ENCODE measurements at regions not wholly inside any gene's neighbourhood (a gene's known extent, or its start where the extent isn't known, plus 50 kb on each side); places are given as distances from the start of the nearest gene placed in this dataset.

DNA sequence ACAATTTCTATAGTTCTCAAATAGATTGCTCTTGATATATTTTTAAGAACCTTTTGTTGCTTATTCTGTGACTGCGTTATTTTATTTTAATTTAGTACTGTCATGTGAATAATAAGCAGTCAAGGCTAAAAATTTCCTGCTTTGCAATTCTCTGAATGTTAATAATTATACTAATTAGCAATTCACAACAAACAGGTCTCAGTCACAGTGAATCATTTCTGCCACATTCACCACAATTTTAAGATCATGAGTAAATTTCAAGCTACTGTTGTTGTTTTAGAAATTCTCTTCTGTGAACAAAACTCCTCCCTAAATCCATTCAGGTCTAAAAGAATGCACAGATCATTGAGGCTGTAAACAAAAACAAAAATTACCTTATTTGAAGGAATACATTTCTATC is 339.6 kb upstream of the DPYD start:
- no peak for DNase-seq
- peaks cover 0 to 2% of the 10 kb centered on the region in 2 experiments for H3K4me1 ChIP-seq (ENCODE audit: control insufficient read depth in 1 of 2, insufficient read depth in 2 of 2, low read length in 2 of 2)
- no peak overlapping the region for H3K4me3 ChIP-seq (ENCODE audit: low read depth, low read length)
- H2BK120ac ChIP-seq (ENCODE audit: insufficient read depth, low read length, poor library complexity): no peak overlapping the region
- H3K27me3 ChIP-seq (ENCODE audit: insufficient read depth, low read length): no peaks in the 10 kb centered on the region
- no peak overlapping the region for H3K9ac ChIP-seq (ENCODE audit: low read length)
- H3K79me1 ChIP-seq (ENCODE audit: low read length): no peaks in the 10 kb centered on the region
- H3K18ac ChIP-seq (ENCODE audit: low read length): no peak overlapping the region
- no peaks in the 10 kb centered on the region for H3K79me2 ChIP-seq (ENCODE audit: control insufficient read depth, insufficient read depth, low read length, poor library complexity)
- H3K23ac ChIP-seq (ENCODE audit: low read length): no peak overlapping the region
- H3K27ac ChIP-seq (ENCODE audit: low read depth, low read length): no peak overlapping the region
- no peak overlapping the region for H3K4me2 ChIP-seq (ENCODE audit: low read length)
- H2BK12ac ChIP-seq (ENCODE audit: low read length): no peak overlapping the region
- no peak overlapping the region for H2AFZ ChIP-seq (ENCODE audit: insufficient read depth, low read length, poor library complexity)
- H3K9me3 ChIP-seq (ENCODE audit: insufficient read depth, low read depth, low read length): no peaks in the 10 kb centered on the region
- H3K14ac ChIP-seq (ENCODE audit: low read length): no peak overlapping the region
- no peak overlapping the region for H4K12ac ChIP-seq (ENCODE audit: low read depth, low read length)
- H2BK5ac ChIP-seq (ENCODE audit: low read depth, low read length, poor library complexity): no peak overlapping the region
- H3K4ac ChIP-seq (ENCODE audit: low read depth, low read length): no peak overlapping the region
- H4K91ac ChIP-seq (ENCODE audit: low read depth, low read length): no peak overlapping the region
- H4K8ac ChIP-seq (ENCODE audit: low read depth, low read length): no peak overlapping the region
- no peaks in the 10 kb centered on the region for H3K36me3 ChIP-seq (ENCODE audit: control insufficient read depth in 1 of 2, insufficient read depth in 2 of 2, low read length in 2 of 2)
- WGBS (ENCODE audit: extremely low coverage, insufficient coverage, insufficient read length): no CpG with 5 or more reads among the region's 1 CpG
- no peak overlapping the region for H2AK5ac ChIP-seq (ENCODE audit: low read length)

DNA sequence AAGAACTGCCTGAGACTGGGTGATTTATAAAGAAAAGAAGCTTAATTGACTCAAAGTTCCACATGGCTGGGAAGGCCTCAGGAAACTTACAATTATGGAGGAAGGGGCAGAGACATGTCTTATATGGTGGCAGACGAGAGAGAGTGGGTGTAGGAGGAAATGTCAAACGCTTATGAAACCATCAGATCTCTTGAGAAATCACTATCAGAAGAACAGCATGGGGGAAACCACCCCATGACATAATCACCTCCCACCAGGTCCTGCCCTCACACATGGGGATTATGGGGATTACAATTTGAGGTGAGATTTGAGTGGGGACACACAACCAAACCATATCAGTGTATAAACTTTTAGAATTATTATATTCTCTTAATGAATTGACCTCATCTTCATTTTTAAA is 335.9 kb upstream of the DPYD start:
- H3K36me3 ChIP-seq (ENCODE audit: control insufficient read depth in 1 of 2, insufficient read depth in 2 of 2, low read length in 2 of 2): no peaks in the 10 kb centered on the region
- H4K8ac ChIP-seq (ENCODE audit: low read depth, low read length): no peak overlapping the region
- no peak overlapping the region for H3K23ac ChIP-seq (ENCODE audit: low read length)
- no peaks in the 10 kb centered on the region for H3K79me2 ChIP-seq (ENCODE audit: control insufficient read depth, insufficient read depth, low read length, poor library complexity)
- H2BK120ac ChIP-seq (ENCODE audit: insufficient read depth, low read length, poor library complexity): no peak overlapping the region
- no peak overlapping the region for H4K91ac ChIP-seq (ENCODE audit: low read depth, low read length)
- no peak overlapping the region for H3K4me3 ChIP-seq (ENCODE audit: low read depth, low read length)
- no peaks in the 10 kb centered on the region for H3K27me3 ChIP-seq (ENCODE audit: insufficient read depth, low read length)
- H3K9ac ChIP-seq (ENCODE audit: low read length): no peak overlapping the region
- H3K27ac ChIP-seq (ENCODE audit: low read depth, low read length): no peak overlapping the region
- WGBS (ENCODE audit: extremely low coverage, insufficient coverage, insufficient read length): no CpG with 5 or more reads among the region's 2 CpGs
- no peaks in the 10 kb centered on the region for H3K79me1 ChIP-seq (ENCODE audit: low read length)
- no peaks in the 10 kb centered on the region for H3K4me1 ChIP-seq (ENCODE audit: control insufficient read depth in 1 of 2, insufficient read depth in 2 of 2, low read length in 2 of 2)
- H2BK12ac ChIP-seq (ENCODE audit: low read length): no peak overlapping the region
- no peak overlapping the region for H3K4ac ChIP-seq (ENCODE audit: low read depth, low read length)
- no peak overlapping the region for H4K12ac ChIP-seq (ENCODE audit: low read depth, low read length)
- H2BK5ac ChIP-seq (ENCODE audit: low read depth, low read length, poor library complexity): no peak overlapping the region
- H2AK5ac ChIP-seq (ENCODE audit: low read length): no peak overlapping the region
- no peak overlapping the region for H3K18ac ChIP-seq (ENCODE audit: low read length)
- no peak overlapping the region for H2AFZ ChIP-seq (ENCODE audit: insufficient read depth, low read length, poor library complexity)
- DNase-seq: no peak
- no peaks in the 10 kb centered on the region for H3K9me3 ChIP-seq (ENCODE audit: insufficient read depth, low read depth, low read length)
- no peak overlapping the region for H3K14ac ChIP-seq (ENCODE audit: low read length)
- H3K4me2 ChIP-seq (ENCODE audit: low read length): no peak overlapping the region

DNA sequence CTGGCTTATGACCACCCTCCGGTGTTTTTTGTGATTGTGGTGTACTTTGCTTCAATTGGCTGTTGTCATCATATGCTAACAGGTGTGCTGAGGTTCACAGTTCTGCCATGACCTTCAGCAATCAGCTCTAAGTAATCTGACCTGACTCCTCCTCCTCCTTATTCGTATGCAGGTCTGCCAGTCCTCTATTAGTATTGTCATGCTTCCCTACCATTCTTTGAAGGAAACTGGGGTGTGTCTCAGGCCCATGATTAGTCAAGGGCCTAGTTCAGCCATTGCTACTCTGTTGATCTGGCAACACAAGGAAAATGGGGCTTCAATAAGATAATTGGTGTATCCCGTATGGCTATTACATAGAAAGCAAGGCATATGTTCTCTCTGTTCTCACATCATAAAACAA is 332.3 kb upstream of the DPYD start:
- H3K27ac ChIP-seq (ENCODE audit: low read depth, low read length): no peak overlapping the region
- H2AFZ ChIP-seq (ENCODE audit: insufficient read depth, low read length, poor library complexity): no peak overlapping the region
- H3K14ac ChIP-seq (ENCODE audit: low read length): no peak overlapping the region
- no peak overlapping the region for H2BK120ac ChIP-seq (ENCODE audit: insufficient read depth, low read length, poor library complexity)
- H3K79me2 ChIP-seq (ENCODE audit: control insufficient read depth, insufficient read depth, low read length, poor library complexity): no peaks in the 10 kb centered on the region
- H3K36me3 ChIP-seq (ENCODE audit: control insufficient read depth in 1 of 2, insufficient read depth in 2 of 2, low read length in 2 of 2): no peaks in the 10 kb centered on the region
- no peak overlapping the region for H3K9ac ChIP-seq (ENCODE audit: low read length)
- no peak overlapping the region for H4K12ac ChIP-seq (ENCODE audit: low read depth, low read length)
- H3K18ac ChIP-seq (ENCODE audit: low read length): no peak overlapping the region
- no peak overlapping the region for H3K4me3 ChIP-seq (ENCODE audit: low read depth, low read length)
- no peak overlapping the region for H2AK5ac ChIP-seq (ENCODE audit: low read length)
- no peak overlapping the region for H4K91ac ChIP-seq (ENCODE audit: low read depth, low read length)
- peaks cover 2% of the 10 kb centered on the region for H3K9me3 ChIP-seq (ENCODE audit: insufficient read depth, low read depth, low read length)
- H3K23ac ChIP-seq (ENCODE audit: low read length): no peak overlapping the region
- no CpG with 5 or more reads among the region's 3 CpGs for WGBS (ENCODE audit: extremely low coverage, insufficient coverage, insufficient read length)
- H2BK12ac ChIP-seq (ENCODE audit: low read length): no peak overlapping the region
- H3K4ac ChIP-seq (ENCODE audit: low read depth, low read length): no peak overlapping the region
- DNase-seq: no peak
- no peaks in the 10 kb centered on the region for H3K27me3 ChIP-seq (ENCODE audit: insufficient read depth, low read length)
- no peaks in the 10 kb centered on the region for H3K79me1 ChIP-seq (ENCODE audit: low read length)
- H4K8ac ChIP-seq (ENCODE audit: low read depth, low read length): no peak overlapping the region
- no peak overlapping the region for H3K4me2 ChIP-seq (ENCODE audit: low read length)
- H2BK5ac ChIP-seq (ENCODE audit: low read depth, low read length, poor library complexity): no peak overlapping the region
- H3K4me1 ChIP-seq (ENCODE audit: control insufficient read depth in 1 of 2, insufficient read depth in 2 of 2, low read length in 2 of 2): no peaks in the 10 kb centered on the region

DNA sequence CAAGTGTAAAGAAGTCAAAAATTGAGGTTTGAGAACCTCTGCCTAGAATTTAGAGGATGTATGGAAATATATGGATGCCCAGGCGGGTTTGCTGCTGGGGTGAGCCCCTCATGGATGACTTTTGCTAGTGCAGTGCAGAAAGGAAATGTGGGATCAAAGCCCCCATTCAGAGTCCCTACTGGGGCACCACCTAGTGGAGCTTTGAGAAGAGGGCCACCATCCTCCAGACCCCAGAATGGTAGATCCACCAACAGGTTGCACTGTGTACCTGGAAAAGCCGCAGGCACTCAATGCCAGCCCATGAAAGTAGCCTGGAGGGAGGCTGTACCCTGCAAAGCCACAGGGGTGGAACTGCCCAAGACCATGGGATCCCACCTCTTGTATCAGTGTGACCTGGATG is 330.7 kb upstream of the DPYD start:
- H3K4me1 ChIP-seq (ENCODE audit: control insufficient read depth in 1 of 2, insufficient read depth in 2 of 2, low read length in 2 of 2): no peaks in the 10 kb centered on the region
- no peak overlapping the region for H3K4me2 ChIP-seq (ENCODE audit: low read length)
- H4K12ac ChIP-seq (ENCODE audit: low read depth, low read length): no peak overlapping the region
- no peak overlapping the region for H3K9ac ChIP-seq (ENCODE audit: low read length)
- no peaks in the 10 kb centered on the region for H3K79me1 ChIP-seq (ENCODE audit: low read length)
- peaks cover 2% of the 10 kb centered on the region for H3K9me3 ChIP-seq (ENCODE audit: insufficient read depth, low read depth, low read length)
- no peak overlapping the region for H3K18ac ChIP-seq (ENCODE audit: low read length)
- no peak overlapping the region for H2BK120ac ChIP-seq (ENCODE audit: insufficient read depth, low read length, poor library complexity)
- no peak for DNase-seq
- H3K79me2 ChIP-seq (ENCODE audit: control insufficient read depth, insufficient read depth, low read length, poor library complexity): no peaks in the 10 kb centered on the region
- no peak overlapping the region for H3K23ac ChIP-seq (ENCODE audit: low read length)
- no peaks in the 10 kb centered on the region for H3K36me3 ChIP-seq (ENCODE audit: control insufficient read depth in 1 of 2, insufficient read depth in 2 of 2, low read length in 2 of 2)
- no peak overlapping the region for H2BK5ac ChIP-seq (ENCODE audit: low read depth, low read length, poor library complexity)
- no peak overlapping the region for H3K4me3 ChIP-seq (ENCODE audit: low read depth, low read length)
- H3K14ac ChIP-seq (ENCODE audit: low read length): no peak overlapping the region
- H2BK12ac ChIP-seq (ENCODE audit: low read length): no peak overlapping the region
- H3K4ac ChIP-seq (ENCODE audit: low read depth, low read length): no peak overlapping the region
- no peak overlapping the region for H3K27ac ChIP-seq (ENCODE audit: low read depth, low read length)
- no peak overlapping the region for H2AFZ ChIP-seq (ENCODE audit: insufficient read depth, low read length, poor library complexity)
- WGBS (ENCODE audit: extremely low coverage, insufficient coverage, insufficient read length): no CpG with 5 or more reads among the region's 2 CpGs
- H4K8ac ChIP-seq (ENCODE audit: low read depth, low read length): no peak overlapping the region
- H3K27me3 ChIP-seq (ENCODE audit: insufficient read depth, low read length): no peaks in the 10 kb centered on the region
- no peak overlapping the region for H2AK5ac ChIP-seq (ENCODE audit: low read length)
- no peak overlapping the region for H4K91ac ChIP-seq (ENCODE audit: low read depth, low read length)

All from trophoblast cell (in vitro differentiated cells and primary cell).